ENCODE measurements at regions not wholly inside any gene's neighbourhood (a gene's known extent, or its start where the extent isn't known, plus 50 kb on each side); places are given as distances from the start of the nearest gene placed in this dataset.
"Not testable (repeated sequence)": the region's sequence is repeated elsewhere in the genome, so short reads cannot be mapped to it uniquely, and the experiment has no call there.

DNA sequence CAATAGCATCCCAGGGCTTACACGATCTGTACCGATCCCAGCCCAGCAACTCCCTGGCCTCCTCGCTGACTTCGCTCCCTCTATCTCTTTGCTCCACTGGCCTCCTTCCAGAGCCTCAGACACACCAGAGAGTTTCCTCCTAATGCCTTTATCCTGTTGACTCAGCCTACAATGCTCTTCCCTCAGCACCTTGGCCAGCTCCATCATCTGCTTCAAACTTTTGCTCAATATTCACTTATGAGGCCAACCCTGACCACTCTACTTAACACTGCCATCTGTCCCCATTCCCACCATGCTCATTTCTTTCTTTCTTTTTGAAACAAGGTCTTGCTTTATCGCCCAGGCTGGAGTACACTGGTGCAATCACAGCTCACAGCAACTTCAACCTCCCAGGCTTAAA, 180.9 kb downstream of the CEP170 start:
- H3K4me3 ChIP-seq (ENCODE audit: low read depth, low read length); H3K4me1 ChIP-seq (ENCODE audit: control insufficient read depth, insufficient read depth, low read length); H3K9ac ChIP-seq (ENCODE audit: low read depth, low read length); H3K36me3 ChIP-seq (ENCODE audit: control insufficient read depth, insufficient read depth, low read length); H3K9me3 ChIP-seq (ENCODE audit: control insufficient read depth, insufficient read depth, low read length); H3K27me3 ChIP-seq (ENCODE audit: control insufficient read depth, insufficient read depth, low read length): not testable (repeated sequence)

GRCh38 chr1:243067056-243067455, 188.0 kb downstream of the CEP170 start:
- H3K9ac ChIP-seq (ENCODE audit: low read depth, low read length); H3K4me3 ChIP-seq (ENCODE audit: low read depth, low read length); H3K36me3 ChIP-seq (ENCODE audit: control insufficient read depth, insufficient read depth, low read length); H3K27me3 ChIP-seq (ENCODE audit: control insufficient read depth, insufficient read depth, low read length); H3K9me3 ChIP-seq (ENCODE audit: control insufficient read depth, insufficient read depth, low read length); H3K4me1 ChIP-seq (ENCODE audit: control insufficient read depth, insufficient read depth, low read length): not testable (repeated sequence)

GRCh38 chr1:243061965-243062364, 193.1 kb downstream of the CEP170 start:
- H3K9ac ChIP-seq (ENCODE audit: low read depth, low read length); H3K27me3 ChIP-seq (ENCODE audit: control insufficient read depth, insufficient read depth, low read length); H3K4me3 ChIP-seq (ENCODE audit: low read depth, low read length); H3K9me3 ChIP-seq (ENCODE audit: control insufficient read depth, insufficient read depth, low read length); H3K4me1 ChIP-seq (ENCODE audit: control insufficient read depth, insufficient read depth, low read length); H3K36me3 ChIP-seq (ENCODE audit: control insufficient read depth, insufficient read depth, low read length): not testable (repeated sequence)

GRCh38 chr1:243055510-243055909, 199.6 kb downstream of the CEP170 start:
- not testable (repeated sequence) for H3K36me3 ChIP-seq (ENCODE audit: control insufficient read depth, insufficient read depth, low read length); H3K4me3 ChIP-seq (ENCODE audit: low read depth, low read length); H3K9me3 ChIP-seq (ENCODE audit: control insufficient read depth, insufficient read depth, low read length); H3K27me3 ChIP-seq (ENCODE audit: control insufficient read depth, insufficient read depth, low read length); H3K4me1 ChIP-seq (ENCODE audit: control insufficient read depth, insufficient read depth, low read length); H3K9ac ChIP-seq (ENCODE audit: low read depth, low read length)

GRCh38 chr1:243055091-243055490, 200.0 kb downstream of the CEP170 start:
- not testable (repeated sequence) for H3K36me3 ChIP-seq (ENCODE audit: control insufficient read depth, insufficient read depth, low read length); H3K9me3 ChIP-seq (ENCODE audit: control insufficient read depth, insufficient read depth, low read length); H3K4me1 ChIP-seq (ENCODE audit: control insufficient read depth, insufficient read depth, low read length); H3K4me3 ChIP-seq (ENCODE audit: low read depth, low read length); H3K27me3 ChIP-seq (ENCODE audit: control insufficient read depth, insufficient read depth, low read length); H3K9ac ChIP-seq (ENCODE audit: low read depth, low read length)

- not testable (repeated sequence) for H3K9ac ChIP-seq (ENCODE audit: low read depth, low read length); H3K36me3 ChIP-seq (ENCODE audit: control insufficient read depth, insufficient read depth, low read length); H3K4me3 ChIP-seq (ENCODE audit: low read depth, low read length); H3K4me1 ChIP-seq (ENCODE audit: control insufficient read depth, insufficient read depth, low read length); H3K27me3 ChIP-seq (ENCODE audit: control insufficient read depth, insufficient read depth, low read length); H3K9me3 ChIP-seq (ENCODE audit: control insufficient read depth, insufficient read depth, low read length)
Observed at GRCh38 chr1:243054681-243055080, 200.4 kb downstream of the CEP170 start.

GRCh38 chr1:243053048-243053447, 202.0 kb downstream of the CEP170 start:
- H3K36me3 ChIP-seq (ENCODE audit: control insufficient read depth, insufficient read depth, low read length); H3K4me3 ChIP-seq (ENCODE audit: low read depth, low read length); H3K4me1 ChIP-seq (ENCODE audit: control insufficient read depth, insufficient read depth, low read length); H3K9me3 ChIP-seq (ENCODE audit: control insufficient read depth, insufficient read depth, low read length); H3K27me3 ChIP-seq (ENCODE audit: control insufficient read depth, insufficient read depth, low read length); H3K9ac ChIP-seq (ENCODE audit: low read depth, low read length): not testable (repeated sequence)

GRCh38 chr1:243050613-243051012, 204.5 kb downstream of the CEP170 start:
- not testable (repeated sequence) for H3K4me1 ChIP-seq (ENCODE audit: control insufficient read depth, insufficient read depth, low read length); H3K9ac ChIP-seq (ENCODE audit: low read depth, low read length); H3K27me3 ChIP-seq (ENCODE audit: control insufficient read depth, insufficient read depth, low read length); H3K9me3 ChIP-seq (ENCODE audit: control insufficient read depth, insufficient read depth, low read length); H3K36me3 ChIP-seq (ENCODE audit: control insufficient read depth, insufficient read depth, low read length); H3K4me3 ChIP-seq (ENCODE audit: low read depth, low read length)

GRCh38 chr1:243049716-243050115, 205.4 kb downstream of the CEP170 start:
- not testable (repeated sequence) for H3K4me1 ChIP-seq (ENCODE audit: control insufficient read depth, insufficient read depth, low read length); H3K9ac ChIP-seq (ENCODE audit: low read depth, low read length); H3K4me3 ChIP-seq (ENCODE audit: low read depth, low read length); H3K27me3 ChIP-seq (ENCODE audit: control insufficient read depth, insufficient read depth, low read length); H3K36me3 ChIP-seq (ENCODE audit: control insufficient read depth, insufficient read depth, low read length); H3K9me3 ChIP-seq (ENCODE audit: control insufficient read depth, insufficient read depth, low read length)

DNA sequence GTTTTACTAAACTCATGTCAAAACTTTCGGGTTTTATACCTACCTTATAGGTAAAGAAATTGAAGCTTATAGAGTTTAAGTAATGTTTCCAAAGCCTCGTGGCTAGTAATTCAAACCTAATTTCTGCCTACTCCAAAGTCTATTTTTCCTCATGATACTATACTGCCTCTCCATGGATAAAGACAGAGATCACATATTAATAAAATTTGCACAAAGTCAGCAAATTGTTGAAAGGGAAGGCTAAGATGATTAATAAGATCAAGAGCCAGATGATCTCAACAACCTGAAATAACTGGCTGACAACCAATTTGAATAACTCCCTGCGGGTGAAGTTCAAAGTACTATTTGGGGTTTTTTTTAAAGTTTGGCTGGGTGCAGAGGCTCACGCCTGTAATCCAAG, 233.7 kb downstream of the CEP170 start:
- H3K4me1 ChIP-seq (ENCODE audit: control insufficient read depth, insufficient read depth, low read length); H3K4me3 ChIP-seq (ENCODE audit: low read depth, low read length); H3K27me3 ChIP-seq (ENCODE audit: control insufficient read depth, insufficient read depth, low read length); H3K9me3 ChIP-seq (ENCODE audit: control insufficient read depth, insufficient read depth, low read length); H3K36me3 ChIP-seq (ENCODE audit: control insufficient read depth, insufficient read depth, low read length); H3K9ac ChIP-seq (ENCODE audit: low read depth, low read length): not testable (repeated sequence)

- not testable (repeated sequence) for H3K9me3 ChIP-seq (ENCODE audit: control insufficient read depth, insufficient read depth, low read length); H3K9ac ChIP-seq (ENCODE audit: low read depth, low read length); H3K4me3 ChIP-seq (ENCODE audit: low read depth, low read length); H3K27me3 ChIP-seq (ENCODE audit: control insufficient read depth, insufficient read depth, low read length); H3K4me1 ChIP-seq (ENCODE audit: control insufficient read depth, insufficient read depth, low read length); H3K36me3 ChIP-seq (ENCODE audit: control insufficient read depth, insufficient read depth, low read length)
Observed at GRCh38 chr1:243019030-243019635, 235.9 kb downstream of the CEP170 start.

- not testable (repeated sequence) for H3K4me1 ChIP-seq (ENCODE audit: control insufficient read depth, insufficient read depth, low read length); H3K36me3 ChIP-seq (ENCODE audit: control insufficient read depth, insufficient read depth, low read length); H3K9me3 ChIP-seq (ENCODE audit: control insufficient read depth, insufficient read depth, low read length); H3K4me3 ChIP-seq (ENCODE audit: low read depth, low read length); H3K9ac ChIP-seq (ENCODE audit: low read depth, low read length); H3K27me3 ChIP-seq (ENCODE audit: control insufficient read depth, insufficient read depth, low read length)
Observed at GRCh38 chr1:243010719-243011118, 244.4 kb downstream of the CEP170 start.

GRCh38 chr1:243001003-243001402, 254.1 kb downstream of the CEP170 start:
- H3K9me3 ChIP-seq (ENCODE audit: control insufficient read depth, insufficient read depth, low read length); H3K9ac ChIP-seq (ENCODE audit: low read depth, low read length); H3K4me1 ChIP-seq (ENCODE audit: control insufficient read depth, insufficient read depth, low read length); H3K27me3 ChIP-seq (ENCODE audit: control insufficient read depth, insufficient read depth, low read length); H3K4me3 ChIP-seq (ENCODE audit: low read depth, low read length); H3K36me3 ChIP-seq (ENCODE audit: control insufficient read depth, insufficient read depth, low read length): not testable (repeated sequence)
